K562 (cell line): ENCODE measurements at regions not wholly inside any gene's neighbourhood (a gene's known extent, or its start where the extent isn't known, plus 50 kb on each side); places are given as distances from the start of the nearest gene placed in this dataset.
A peak's percentile ranks its signal among the peaks of the same experiment; 100 is the strongest.

ENCODE experiments used
- CBFA2T3 ChIP-seq: fragments of 450-650 bp; IDR thresholded peaks from 2 replicates; pipeline ENCODE4 v1.6.1; 2017
- CREB1 ChIP-seq, 2 experiments: sonication (generic) in 1 of 2; formaldehyde crosslinking in 1 of 2; IDR thresholded peaks; 2 replicates each; pipeline versions ENCODE4 v1.6.1 to v1.8.0; 2012 to 2022; ENCODE audit warnings: inconsistent platforms in 1 of 2, mild to moderate bottlenecking in 1 of 2, missing genetic modification reagents in 1 of 2, moderate library complexity in 1 of 2
- CXXC5 ChIP-seq: fragments of 250-450 bp; sonication (Bioruptor Pico); IDR thresholded peaks from 2 replicates; pipeline ENCODE4 v1.8.0; 2022; ENCODE audit warnings: inconsistent platforms, mild to moderate bottlenecking, moderate library complexity
- DPF2 ChIP-seq: fragments of 450-650 bp; IDR thresholded peaks from 2 replicates; pipeline ENCODE4 v1.6.1; 2016
- EGR1 ChIP-seq: fragments of 450-650 bp; conservative IDR thresholded peaks from 2 replicates; pipeline ENCODE4 v1.6.1; 2017; ENCODE audit warnings: mild to moderate bottlenecking
- ELF4 ChIP-seq: fragments of 450-650 bp; formaldehyde crosslinking; IDR thresholded peaks from 2 replicates; pipeline ENCODE4 v1.4.0; 2022; ENCODE audit warnings: missing genetic modification characterization
- ESRRB ChIP-seq: fragments of 250-450 bp; sonication (Bioruptor Pico); IDR thresholded peaks from 2 replicates; pipeline ENCODE4 v1.5.0; 2020; ENCODE audit warnings: mild to moderate bottlenecking, moderate library complexity, borderline replicate concordance
- ETV5 ChIP-seq: sonication (generic); formaldehyde crosslinking; IDR thresholded peaks from 2 replicates; pipeline ENCODE4 v1.4.0; 2020; ENCODE audit warnings: low read depth, mild to moderate bottlenecking, missing genetic modification reagents
- FOXA1 ChIP-seq: fragments of 450-650 bp; IDR thresholded peaks from 2 replicates; pipeline ENCODE4 v1.6.1; 2016; ENCODE audit warnings: mild to moderate bottlenecking, borderline replicate concordance
- HDAC3 ChIP-seq: fragments of 450-650 bp; IDR thresholded peaks from 2 replicates; pipeline ENCODE4 v1.6.1; 2018; ENCODE audit warnings: borderline replicate concordance, mild to moderate bottlenecking, moderate library complexity; ENCODE audit not compliant: partially characterized antibody
- KLF16 ChIP-seq: IDR thresholded peaks from 2 replicates; pipeline ENCODE4 v1.6.1; 2016; ENCODE audit warnings: antibody characterized with exemption
- MLX ChIP-seq, 2 experiments: fragments of 450-650 bp in 1 of 2; sonication (generic) in 1 of 2; formaldehyde crosslinking; conservative IDR thresholded peaks; 2 replicates each; pipeline versions ENCODE4 v1.4.0 to v1.8.1; 2020 to 2022; ENCODE audit warnings: mild to moderate bottlenecking in 1 of 2, missing genetic modification reagents in 1 of 2
- PBX2 ChIP-seq, 2 experiments: IDR thresholded peaks in 1 of 2; conservative IDR thresholded peaks in 1 of 2; 2 replicates each; pipeline ENCODE4 v1.6.1; 2016; ENCODE audit warnings: low read depth in 2 of 2, mild to moderate bottlenecking in 1 of 2, missing compliant biosample characterization in 1 of 2, missing genetic modification characterization in 1 of 2, moderate library complexity in 1 of 2
- TSC22D4 ChIP-seq: fragments of 450-650 bp; IDR thresholded peaks from 2 replicates; pipeline ENCODE4 v1.6.1; 2016; ENCODE audit warnings: missing genetic modification characterization, missing biosample characterization, control low read depth
- ZMIZ1 ChIP-seq, 2 experiments: fragments of 150-350 bp in 1 of 2; IDR thresholded peaks; 2 replicates each; pipeline ENCODE4 v1.6.1; 2012 to 2016; ENCODE audit warnings: low read depth in 2 of 2, low read length in 2 of 2, mild to moderate bottlenecking in 1 of 2, moderate library complexity in 1 of 2
- ZNF146 ChIP-seq: IDR thresholded peaks from one replicate; pipeline ENCODE4 v1.6.1; 2018; ENCODE audit warnings: missing compliant biosample characterization; ENCODE audit not compliant: unreplicated experiment
- ZNF212 ChIP-seq: fragments of 450-650 bp; formaldehyde crosslinking; IDR thresholded peaks from 2 replicates; pipeline ENCODE4 v1.4.0; 2020; ENCODE audit warnings: mild to moderate bottlenecking
- ZNF79 ChIP-seq: fragments of 250-450 bp; sonication (Bioruptor Pico); IDR thresholded peaks from 2 replicates; pipeline ENCODE4 v1.4.0; 2020; ENCODE audit warnings: low read depth, mild to moderate bottlenecking, moderate library complexity
- ZNF830 ChIP-seq: fragments of 250-450 bp; sonication (Bioruptor Pico); IDR thresholded peaks from 2 replicates; pipeline ENCODE4 v1.5.0; 2021; ENCODE audit warnings: mild to moderate bottlenecking

GRCh38 chr7:13091974-13092707 lies 404.7 kb downstream of the ARL4A start (continued):
- TF ChIP-seq PBX2 (CRISPR knock-in tag; IDR thresholded peaks at IDR 0.05; ENCODE audit: low read depth) (no peak), PBX2 (tag; conservative IDR thresholded peaks at IDR 0.05; ENCODE audit: low read depth) (0 out of 2 replicates have a peak, but pooled peaks have one; percentile 38), ZNF830 (CRISPR knock-in tag) (no peak), CBFA2T3 (peak; percentile 93), ZNF146 (CRISPR knock-in tag) (no peak), ZNF79 (CRISPR knock-in tag) (no peak), DPF2 (peak; percentile 86), ESRRB (no peak), ZNF212 (CRISPR knock-in tag) (no peak), HDAC3 (peak; percentile 65), MLX (CRISPR knock-in tag; conservative IDR thresholded peaks at IDR 0.05) (no peak), ZMIZ1 (IDR thresholded peaks at IDR 0.05; ENCODE audit: low read depth in 2 of 2, low read length in 2 of 2) (0 out of 4 replicates have a peak, but pooled peaks of 1 of the 2 experiments have one; percentile 48), CREB1 (IDR thresholded peaks at IDR 0.05) (no peak), CREB1 (CRISPR knock-in tag; IDR thresholded peaks at IDR 0.05) (0 out of 2 replicates have a peak, but pooled peaks have one; percentile 25), ETV5 (no peak), TSC22D4 (tag) (no peak), ELF4 (no peak), CXXC5 (peak; percentile 81), KLF16 (peak; percentile 65), EGR1 (no peak), FOXA1 (peak; percentile 67; the same call in 1 of the 2 replicates)
